ENCODE measurements at regions not wholly inside any gene's neighbourhood (a gene's known extent, or its start where the extent isn't known, plus 50 kb on each side); places are given as distances from the start of the nearest gene placed in this dataset.

- DNase-seq: peak; percentile 67
These were observed 123.3 kb upstream of the GADD45A start for GRCh38 chr1:67561704-67562113.

- no peak for DNase-seq
These were observed 121.3 kb upstream of the GADD45A start for GRCh38 chr1:67563684-67564083.

GRCh38 chr1:67564193-67564592, 120.8 kb upstream of the GADD45A start:
- DNase-seq: no peak

- no peak for DNase-seq
These were observed 118.1 kb upstream of the GADD45A start for GRCh38 chr1:67566803-67567377.

- no peak for DNase-seq
These were observed 114.4 kb upstream of the GADD45A start for GRCh38 chr1:67570486-67571143.

GRCh38 chr1:67571406-67571805, 113.6 kb upstream of the GADD45A start:
- no peak for DNase-seq

- no peak for DNase-seq
These were observed 113.0 kb upstream of the GADD45A start for GRCh38 chr1:67571901-67572593.

GRCh38 chr1:67572594-67573221, 112.3 kb upstream of the GADD45A start:
- no peak for DNase-seq

- DNase-seq: no peak
These were observed 111.6 kb upstream of the GADD45A start for GRCh38 chr1:67573311-67573872.

GRCh38 chr1:67574221-67574620, 110.8 kb upstream of the GADD45A start:
- no peak for DNase-seq

GRCh38 chr1:67575861-67576260, 109.1 kb upstream of the GADD45A start:
- DNase-seq: no peak

GRCh38 chr1:67576474-67576873, 108.5 kb upstream of the GADD45A start:
- no peak for DNase-seq

GRCh38 chr1:67577646-67578045, 107.4 kb upstream of the GADD45A start:
- no peak for DNase-seq

- no peak for DNase-seq
These were observed 106.5 kb upstream of the GADD45A start for GRCh38 chr1:67578397-67579020.

GRCh38 chr1:67579623-67580394, 105.2 kb upstream of the GADD45A start:
- no peak for DNase-seq

- DNase-seq: no peak
These were observed 104.2 kb upstream of the GADD45A start for GRCh38 chr1:67580691-67581403.

GRCh38 chr1:67582625-67583461, 102.2 kb upstream of the GADD45A start:
- DNase-seq: no peak

- no peak for DNase-seq
These were observed 101.5 kb upstream of the GADD45A start for GRCh38 chr1:67583462-67583950.

GRCh38 chr1:67584938-67585337, 100.1 kb upstream of the GADD45A start:
- no peak for DNase-seq

GRCh38 chr1:67586596-67586995, 98.4 kb upstream of the GADD45A start:
- no peak for DNase-seq
